ENCODE measurements at regions not wholly inside any gene's neighbourhood (a gene's known extent, or its start where the extent isn't known, plus 50 kb on each side); places are given as distances from the start of the nearest gene placed in this dataset.
"Not testable (repeated sequence)": the region's sequence is repeated elsewhere in the genome, so short reads cannot be mapped to it uniquely, and the experiment has no call there.

DNA sequence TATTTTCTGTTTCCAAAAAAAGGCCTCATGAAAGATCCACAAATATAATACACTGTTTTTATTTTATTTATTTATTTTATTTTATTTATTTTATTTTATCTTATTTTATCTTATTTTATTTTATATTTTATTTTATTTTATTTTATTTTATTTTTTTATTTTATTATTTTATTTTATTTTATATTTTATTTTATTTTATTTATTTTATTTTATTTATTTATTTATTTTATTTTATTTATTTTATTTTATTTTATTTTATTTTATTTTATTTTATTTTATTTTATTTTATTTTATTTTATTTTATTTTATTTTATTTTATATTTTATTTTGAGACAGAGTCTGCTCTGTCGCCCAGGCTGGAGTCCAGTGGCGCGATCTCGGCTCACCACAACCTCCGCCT, 285.9 kb upstream of the LYZL1 start:
- TF ChIP-seq CTCF, POLR2A (IDR thresholded peaks at IDR 0.05): not testable (repeated sequence)
